Breast epithelium (tissue), 4 donors: ENCODE measurements at regions not wholly inside any gene's neighbourhood (a gene's known extent, or its start where the extent isn't known, plus 50 kb on each side); places are given as distances from the start of the nearest gene placed in this dataset.

ENCODE experiments used
- DNase-seq, 2 donors: peaks; one replicate each; pipeline ENCODE4 v3.0.0-alpha.2; 2019; ENCODE audit warnings: low spot score in 2 of 2
- H3K27ac ChIP-seq, 2 donors: fragments of 200-600 bp; sonication (generic) in 1 of 2; one replicate each; pipeline ENCODE4 v1.5.1; 2016 to 2019; ENCODE audit warnings: mild to moderate bottlenecking in 1 of 2
- H3K27me3 ChIP-seq, 2 donors: fragments of 200-600 bp; sonication (generic) in 1 of 2; one replicate each; pipeline versions ENCODE4 v1.5.1 to v1.6.0; 2017 to 2019; ENCODE audit warnings: control low read depth in 1 of 2, mild to moderate bottlenecking in 1 of 2
- H3K36me3 ChIP-seq: fragments of 200-600 bp; one replicate; pipeline ENCODE4 v1.5.1; 2019
- H3K4me1 ChIP-seq, 2 donors: fragments of 200-600 bp; sonication (generic); one replicate each; pipeline ENCODE4 v1.5.1; 2016 to 2019; ENCODE audit warnings: control low read depth in 1 of 2
- H3K4me3 ChIP-seq, 3 donors: fragments of 200-600 bp; sonication (generic); 1 replicate in 2 of 3; 2 replicates in 1 of 3; pipeline ENCODE4 v1.5.1; 2016 to 2019; ENCODE audit warnings: mild to moderate bottlenecking in 3 of 3, moderate library complexity in 2 of 3
- H3K9me3 ChIP-seq, 2 donors: fragments of 200-600 bp; sonication (generic) in 1 of 2; one replicate each; pipeline ENCODE4 v1.5.1; 2016 to 2019; ENCODE audit warnings: control low read depth in 1 of 2
- POLR2A ChIP-seq: fragments of 450-650 bp; IDR thresholded peaks from one replicate; pipeline ENCODE4 v1.6.1; 2016; ENCODE audit warnings: antibody characterized with exemption, mild to moderate bottlenecking, moderate library complexity
- POLR2AphosphoS5 ChIP-seq, 3 donors: sonication (generic); formaldehyde crosslinking; IDR thresholded peaks; one replicate each; pipeline ENCODE4 v1.6.1; 2017; ENCODE audit warnings: antibody characterized with exemption in 3 of 3
- intact Hi-C: fragments of 100-400 bp; cut with DNase I; formaldehyde crosslinking; loops from one replicate; pipeline ENCODE4 v1.15.1; 2023; ENCODE audit warnings: low total_unique reads
- TF ChIP-seq, protein P1 (sequence below), 3 donors: fragments of 450-650 bp; IDR thresholded peaks; one replicate each; pipeline ENCODE4 v1.5.1; 2016 to 2017; ENCODE audit warnings: antibody characterized with exemption in 3 of 3, mild to moderate bottlenecking in 3 of 3, moderate library complexity in 3 of 3

DNA sequence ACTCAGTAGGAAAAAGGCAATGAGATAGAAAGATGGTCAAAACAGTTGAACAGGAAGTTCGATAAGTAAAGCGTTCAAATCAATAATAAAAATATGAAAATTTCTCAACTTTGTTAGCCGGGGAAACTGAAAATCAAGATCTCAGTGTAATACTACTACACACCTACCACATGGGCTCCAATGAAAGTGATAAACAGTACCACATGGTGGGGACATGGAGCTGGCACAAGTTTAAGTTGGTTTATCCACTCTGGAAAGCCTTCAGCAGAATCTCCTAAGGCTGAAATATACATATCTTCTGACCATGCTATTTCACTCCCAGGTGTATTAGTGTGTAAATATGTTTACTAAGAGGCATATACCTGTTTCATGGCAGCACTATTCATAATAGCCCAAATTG, 126.8 kb downstream of the NXNL2 start:
- no peak for DNase-seq
- H3K27me3 ChIP-seq = no peaks in the 10 kb centered on the region
- no peak overlapping the region for H3K27ac ChIP-seq
- no peak overlapping the region for H3K4me3 ChIP-seq
- H3K4me1 ChIP-seq = no peaks in the 10 kb centered on the region
- no peaks in the 10 kb centered on the region for H3K36me3 ChIP-seq
- TF ChIP-seq, protein P1, sequence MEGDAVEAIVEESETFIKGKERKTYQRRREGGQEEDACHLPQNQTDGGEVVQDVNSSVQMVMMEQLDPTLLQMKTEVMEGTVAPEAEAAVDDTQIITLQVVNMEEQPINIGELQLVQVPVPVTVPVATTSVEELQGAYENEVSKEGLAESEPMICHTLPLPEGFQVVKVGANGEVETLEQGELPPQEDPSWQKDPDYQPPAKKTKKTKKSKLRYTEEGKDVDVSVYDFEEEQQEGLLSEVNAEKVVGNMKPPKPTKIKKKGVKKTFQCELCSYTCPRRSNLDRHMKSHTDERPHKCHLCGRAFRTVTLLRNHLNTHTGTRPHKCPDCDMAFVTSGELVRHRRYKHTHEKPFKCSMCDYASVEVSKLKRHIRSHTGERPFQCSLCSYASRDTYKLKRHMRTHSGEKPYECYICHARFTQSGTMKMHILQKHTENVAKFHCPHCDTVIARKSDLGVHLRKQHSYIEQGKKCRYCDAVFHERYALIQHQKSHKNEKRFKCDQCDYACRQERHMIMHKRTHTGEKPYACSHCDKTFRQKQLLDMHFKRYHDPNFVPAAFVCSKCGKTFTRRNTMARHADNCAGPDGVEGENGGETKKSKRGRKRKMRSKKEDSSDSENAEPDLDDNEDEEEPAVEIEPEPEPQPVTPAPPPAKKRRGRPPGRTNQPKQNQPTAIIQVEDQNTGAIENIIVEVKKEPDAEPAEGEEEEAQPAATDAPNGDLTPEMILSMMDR (IDR thresholded peaks at IDR 0.05) = no peak
- TF ChIP-seq POLR2AphosphoS5 (IDR thresholded peaks at IDR 0.05) (no peak), POLR2A (no peak)
- no peaks in the 10 kb centered on the region for H3K9me3 ChIP-seq
- intact Hi-C loops = no loop called here

DNA sequence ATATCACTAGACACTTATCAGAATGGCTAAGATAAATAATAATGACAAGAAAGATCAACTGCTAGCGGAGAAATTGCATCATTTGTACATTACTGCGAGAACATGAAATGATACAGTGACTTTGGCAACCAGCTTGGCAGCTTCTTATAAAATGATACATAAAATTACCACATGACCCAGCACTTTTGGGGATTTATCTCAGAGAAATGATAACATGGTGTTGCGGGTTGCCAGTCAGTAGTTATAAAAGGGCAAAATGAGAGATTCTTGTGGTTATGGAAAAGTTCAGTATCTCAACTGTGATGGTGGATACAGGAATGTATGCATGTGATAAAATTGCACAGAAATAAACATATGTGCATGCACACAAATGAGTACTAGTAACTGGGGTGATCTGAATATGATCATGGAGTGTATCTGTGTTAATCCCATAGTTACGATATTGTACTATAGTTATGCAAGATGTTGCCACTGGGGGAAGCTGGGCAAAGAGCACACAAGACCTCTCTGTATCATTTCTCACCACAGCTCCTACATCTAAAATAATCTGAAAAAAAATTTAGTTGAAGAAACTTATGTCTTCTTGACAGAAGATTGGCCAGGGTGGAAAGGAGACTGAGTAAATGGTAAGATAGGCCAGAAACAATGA, 128.9 kb downstream of the NXNL2 start:
- no peaks in the 10 kb centered on the region for H3K4me1 ChIP-seq
- no peaks in the 10 kb centered on the region for H3K9me3 ChIP-seq
- intact Hi-C loops = no loop called here
- no peak overlapping the region for H3K27ac ChIP-seq
- DNase-seq = no peak
- H3K36me3 ChIP-seq = no peaks in the 10 kb centered on the region
- H3K27me3 ChIP-seq = no peaks in the 10 kb centered on the region
- no peak overlapping the region for H3K4me3 ChIP-seq
- TF ChIP-seq POLR2A = no peak
- TF ChIP-seq, protein P1 (IDR thresholded peaks at IDR 0.05) = no peak
- TF ChIP-seq POLR2AphosphoS5 (IDR thresholded peaks at IDR 0.05) = no peak

DNA sequence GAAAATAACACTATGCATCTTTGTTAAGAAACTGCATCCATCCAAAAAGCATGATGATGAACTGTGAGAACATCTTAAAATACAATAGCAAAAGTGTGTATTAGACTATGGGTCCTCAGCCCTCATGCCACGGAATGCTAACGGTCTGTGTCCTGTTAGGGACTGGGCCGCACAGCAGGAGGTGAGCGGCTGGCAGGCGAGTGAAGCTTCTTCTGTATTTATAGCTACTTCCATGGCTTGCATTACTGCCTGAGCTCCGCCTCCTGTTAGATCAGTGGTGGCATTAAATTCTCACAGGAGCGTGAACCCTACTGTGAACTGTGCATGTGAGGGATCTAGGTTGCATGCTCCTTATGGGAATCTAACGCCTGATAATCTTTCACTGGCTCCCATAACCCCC, 129.8 kb downstream of the NXNL2 start:
- TF ChIP-seq POLR2A (no peak), POLR2AphosphoS5 (IDR thresholded peaks at IDR 0.05) (no peak)
- TF ChIP-seq, protein P1 (IDR thresholded peaks at IDR 0.05) = no peak
- H3K27ac ChIP-seq = no peak overlapping the region
- H3K9me3 ChIP-seq = no peaks in the 10 kb centered on the region
- H3K27me3 ChIP-seq = no peaks in the 10 kb centered on the region
- H3K4me3 ChIP-seq = no peak overlapping the region
- intact Hi-C loops = no loop called here
- H3K36me3 ChIP-seq = no peaks in the 10 kb centered on the region
- no peaks in the 10 kb centered on the region for H3K4me1 ChIP-seq
- DNase-seq = no peak

DNA sequence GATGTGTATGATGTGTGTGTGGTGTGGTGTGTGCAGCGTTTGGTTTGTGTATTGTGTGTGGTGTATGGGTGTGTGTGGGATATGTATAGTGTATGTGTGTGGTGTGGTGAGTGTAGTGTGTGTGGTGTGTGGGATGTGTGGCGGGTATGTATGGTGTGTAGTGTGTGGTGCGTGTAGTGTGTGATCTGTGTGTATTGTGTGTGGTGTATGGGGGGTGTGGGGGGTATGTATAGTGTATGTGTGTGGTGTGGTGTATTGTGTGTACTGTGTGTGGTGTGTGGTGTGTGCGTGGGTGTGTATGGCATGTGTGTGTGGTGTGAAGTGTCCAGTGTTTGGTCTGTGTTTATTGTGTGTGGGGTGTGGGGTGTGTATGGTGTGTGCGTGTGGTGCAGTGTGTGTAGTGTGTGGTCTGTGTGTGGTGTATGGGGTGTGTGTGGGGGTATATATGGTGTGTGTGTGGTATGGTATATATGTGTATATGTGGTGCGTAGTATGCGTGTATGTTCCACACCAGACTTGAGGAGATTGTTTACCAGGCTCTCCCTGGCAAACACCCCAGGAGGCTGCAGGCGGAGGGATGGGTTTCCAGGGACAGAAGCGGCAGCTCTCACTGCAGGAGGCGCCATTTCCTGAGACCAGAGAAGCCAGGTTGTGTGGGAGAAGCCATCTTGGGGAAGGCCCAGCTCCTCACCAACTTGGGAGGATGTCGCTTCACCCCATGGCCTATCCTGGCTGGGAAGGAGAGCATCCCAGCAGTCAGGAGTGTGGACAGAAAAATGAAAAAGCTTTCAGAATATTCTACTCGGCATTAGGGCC, 138.1 kb downstream of the NXNL2 start:
- TF ChIP-seq, protein P1 (IDR thresholded peaks at IDR 0.05) = no peak
- TF ChIP-seq POLR2AphosphoS5 (IDR thresholded peaks at IDR 0.05) (no peak), POLR2A (no peak)
- Histone ChIP-seq H3K27ac (no peak overlapping the region), H3K4me3 (no peak overlapping the region), H3K9me3 (peaks cover 0 to 6% of the 10 kb centered on the region in 2 donors), H3K27me3 (no peaks in the 10 kb centered on the region), H3K36me3 (no peaks in the 10 kb centered on the region), H3K4me1 (no peaks in the 10 kb centered on the region)
- intact Hi-C loops = no loop called here
- no peak for DNase-seq

DNA sequence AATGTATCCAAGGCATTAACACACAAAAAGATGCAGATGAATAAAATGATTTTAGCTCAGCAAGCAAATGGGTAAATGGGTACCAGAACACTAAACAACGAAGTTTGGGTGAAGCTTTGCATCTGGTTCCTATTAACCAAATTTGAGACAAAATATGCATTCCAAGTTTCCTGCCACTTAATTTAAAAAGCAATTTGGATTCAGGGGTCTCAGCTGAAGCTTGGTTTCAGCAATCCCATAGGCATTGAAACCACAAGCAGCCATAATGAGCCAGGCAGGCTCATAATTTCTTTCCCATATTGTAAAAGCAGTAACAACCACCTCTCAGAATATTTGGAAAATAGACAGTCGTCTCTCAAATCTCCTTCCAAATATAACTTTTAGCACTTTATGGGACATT, 138.9 kb downstream of the NXNL2 start:
- Histone ChIP-seq H3K4me3 (no peak overlapping the region), H3K36me3 (no peaks in the 10 kb centered on the region), H3K27ac (no peak overlapping the region), H3K4me1 (no peaks in the 10 kb centered on the region), H3K27me3 (no peaks in the 10 kb centered on the region), H3K9me3 (peaks cover 0 to 6% of the 10 kb centered on the region in 2 donors)
- TF ChIP-seq POLR2A (no peak), POLR2AphosphoS5 (IDR thresholded peaks at IDR 0.05) (no peak)
- TF ChIP-seq, protein P1 (IDR thresholded peaks at IDR 0.05) = no peak
- intact Hi-C loops = no loop called here
- no peak for DNase-seq
